HCT116 (cell line): ENCODE measurements at regions not wholly inside any gene's neighbourhood (a gene's known extent, or its start where the extent isn't known, plus 50 kb on each side); places are given as distances from the start of the nearest gene placed in this dataset.
"Not testable (repeated sequence)": the region's sequence is repeated elsewhere in the genome, so short reads cannot be mapped to it uniquely, and the experiment has no call there.

ENCODE experiments used
- ATAC-seq: fragments of 200-7000 bp; cut with Tn5 transposase; 2 replicates; pipeline ENCODE4 v1.9.1; 2020; ENCODE audit warnings: mild to moderate bottlenecking, moderate library complexity
- BruUV-seq: library from RNA; stranded (reverse); fragments of 400-500 nt; replicated peaks from 2 replicates; lab custom pipeline; 2021; lab: Mats Ljungman, UMichigan
- CTCF ChIA-PET: fragments of 300-600 bp; sonication (Branson Sonifier 250); formaldehyde crosslinking; loops from one replicate; lab custom pipeline; 2021; ENCODE audit warnings: antibody characterized with exemption; lab: Charles Lee
- POLR2A ChIA-PET: fragments of 300-600, 350-600 bp; sonication (Branson Sonifier 250); formaldehyde crosslinking; loops from one replicate; lab custom pipeline; 2021; ENCODE audit warnings: antibody characterized with exemption; lab: Charles Lee
- RAD21 ChIA-PET, 2 experiments: fragments of 300-600 bp; sonication (Branson Sonifier 250); formaldehyde crosslinking; loops; one replicate each; lab custom pipeline; 2023; ENCODE audit warnings: low total read pairs in 2 of 2; ENCODE audit not compliant: uncharacterized antibody in 2 of 2, unreplicated experiment in 2 of 2, low non-redundant PET in 1 of 2; lab: Charles Lee
- DNase-seq: peaks from one replicate; pipeline ENCODE4 v3.0.0-alpha.2; 2010; ENCODE audit warnings: low read depth, low spot score
- H2AFZ ChIP-seq: fragments of 200-600 bp; shearing (Covaris generic), sonication (generic); 2 replicates; pipeline ENCODE4 v1.6.1; 2017; ENCODE audit warnings: low read depth, mixed run types, mixed read lengths, antibody characterized with exemption, low read length; ENCODE audit not compliant: poor library complexity, severe bottlenecking
- H3K27ac ChIP-seq: 2 replicates; pipeline ENCODE4 v1.5.1; 2012; ENCODE audit warnings: low read depth, low read length
- H3K27me3 ChIP-seq: fragments of 200-600 bp; sonication (generic); 2 replicates; pipeline ENCODE4 v1.6.1; 2016; ENCODE audit warnings: mixed run types, low read length, mixed read lengths; ENCODE audit not compliant: insufficient read depth
- H3K36me3 ChIP-seq, 2 experiments: fragments of 200-500 bp in 1 of 2; fragments of 200-600 bp in 1 of 2; sonication (Bioruptor generic) in 1 of 2; sonication (generic) in 1 of 2; 2 replicates each; pipeline versions ENCODE4 v1.5.1 to v1.6.1; 2014 to 2016; ENCODE audit warnings: low read length in 2 of 2, inconsistent platforms in 1 of 2, mixed read lengths in 1 of 2, mixed run types in 1 of 2; ENCODE audit not compliant: insufficient read depth in 2 of 2, control insufficient read depth in 1 of 2
- H3K4me1 ChIP-seq, 2 experiments: fragments of 200-600 bp in 1 of 2; sonication (generic) in 1 of 2; 2 replicates each; pipeline versions ENCODE4 v1.5.1 to v1.6.1; 2012 to 2017; ENCODE audit warnings: low read length in 2 of 2, inconsistent platforms in 1 of 2, mild to moderate bottlenecking in 1 of 2, mixed read lengths in 1 of 2, mixed run types in 1 of 2, moderate library complexity in 1 of 2; ENCODE audit not compliant: insufficient read depth in 2 of 2, control insufficient read depth in 1 of 2
- H3K4me2 ChIP-seq: fragments of 200-600 bp; sonication (generic); 2 replicates; pipeline ENCODE4 v1.6.1; 2017; ENCODE audit warnings: mixed run types, low read length, mixed read lengths
- H3K4me3 ChIP-seq, 2 experiments: fragments of 200-600 bp in 1 of 2; sonication (generic) in 1 of 2; replicated peaks in 1 of 2; 2 replicates each; pipeline ENCODE4 v1.5.1; 2011 to 2016; ENCODE audit warnings: low read length in 2 of 2, control low read depth in 1 of 2, low read depth in 1 of 2, mild to moderate bottlenecking in 1 of 2, mixed read lengths in 1 of 2, mixed run types in 1 of 2
- H3K79me2 ChIP-seq: fragments of 200-600 bp; sonication (generic); 2 replicates; pipeline ENCODE4 v1.6.1; 2017; ENCODE audit warnings: mild to moderate bottlenecking, mixed run types, low read length, moderate library complexity, mixed read lengths; ENCODE audit not compliant: insufficient read depth
- H3K9ac ChIP-seq: fragments of 200-600 bp; sonication (generic); 2 replicates; pipeline ENCODE4 v1.6.1; 2016; ENCODE audit warnings: low read length, mixed read lengths
- H3K9me2 ChIP-seq: fragments of 200-600 bp; sonication (generic), shearing (Covaris generic); 2 replicates; pipeline ENCODE4 v1.6.1; 2017; ENCODE audit warnings: mixed run types, mild to moderate bottlenecking, moderate library complexity; ENCODE audit not compliant: insufficient read depth
- H3K9me3 ChIP-seq, 2 experiments: fragments of 200-500 bp in 1 of 2; fragments of 200-600 bp in 1 of 2; sonication (Bioruptor generic) in 1 of 2; sonication (generic) in 1 of 2; 2 replicates each; pipeline ENCODE4 v1.6.1; 2014 to 2017; ENCODE audit warnings: low read length in 2 of 2, mixed read lengths in 2 of 2, inconsistent platforms in 1 of 2, low read depth in 1 of 2, mild to moderate bottlenecking in 1 of 2, mixed run types in 1 of 2, moderate library complexity in 1 of 2; ENCODE audit not compliant: control insufficient read depth in 1 of 2, insufficient read depth in 1 of 2
- H4K20me1 ChIP-seq: fragments of 200-600 bp; sonication (generic), shearing (Covaris generic); 2 replicates; pipeline ENCODE4 v1.6.1; 2017; ENCODE audit warnings: mixed run types, mild to moderate bottlenecking, moderate library complexity; ENCODE audit not compliant: insufficient read depth
- EGR1 ChIP-seq: IDR thresholded peaks from 2 replicates; pipeline ENCODE4 v1.6.1; 2012; ENCODE audit warnings: low read depth
- EZH2phosphoT487 ChIP-seq: fragments of 200-600 bp; IDR thresholded peaks from 2 replicates; pipeline ENCODE4 v1.6.1; 2018; ENCODE audit warnings: antibody characterized with exemption, borderline replicate concordance
- POLR2A ChIP-seq: IDR thresholded peaks from 2 replicates; pipeline ENCODE4 v1.7.0; 2011; ENCODE audit warnings: borderline replicate concordance; ENCODE audit not compliant: insufficient read depth, insufficient read length; ENCODE audit errors: extremely low read depth
- POLR2AphosphoS5 ChIP-seq: IDR thresholded peaks from 2 replicates; pipeline ENCODE4 v1.6.1; 2011; ENCODE audit warnings: mild to moderate bottlenecking, low read depth, low read length, moderate library complexity
- SIN3A ChIP-seq: IDR thresholded peaks from 2 replicates; pipeline ENCODE4 v1.6.1; 2012; ENCODE audit warnings: low read depth
- SP1 ChIP-seq: IDR thresholded peaks from 2 replicates; pipeline ENCODE4 v1.6.1; 2012; ENCODE audit warnings: low read depth
- TCF7L2 ChIP-seq: IDR thresholded peaks from 2 replicates; pipeline ENCODE4 v1.7.0; 2011; ENCODE audit warnings: borderline replicate concordance, inconsistent platforms; ENCODE audit not compliant: insufficient read depth, insufficient read length; ENCODE audit errors: extremely low read depth
- YY1 ChIP-seq: IDR thresholded peaks from 2 replicates; pipeline ENCODE4 v1.6.1; 2011; ENCODE audit warnings: low read length, low read depth, moderate library complexity, mild to moderate bottlenecking; ENCODE audit not compliant: insufficient replicate concordance; ENCODE audit errors: extremely low read depth
- ZBTB33 ChIP-seq: IDR thresholded peaks from 2 replicates; pipeline ENCODE4 v1.6.1; 2011; ENCODE audit warnings: mild to moderate bottlenecking, low read length, moderate library complexity; ENCODE audit not compliant: insufficient replicate concordance; ENCODE audit errors: extremely low read depth
- ZFX ChIP-seq: fragments of 450-650 bp; IDR thresholded peaks from 2 replicates; pipeline ENCODE4 v1.6.1; 2017
- ZNF274 ChIP-seq: fragments of 200-500 bp; sonication (Bioruptor generic); IDR thresholded peaks from 2 replicates; pipeline ENCODE4 v1.6.1; 2014; ENCODE audit warnings: mild to moderate bottlenecking, low read depth, low read length, inconsistent platforms
- intact Hi-C: fragments of 100-400 bp; cut with micrococcal nuclease; formaldehyde crosslinking; loops from 2 replicates; pipeline ENCODE4 v1.10.0; 2022

- RAD21 ChIA-PET: no interaction called here
- Histone ChIP-seq H4K20me1 (no peaks in the 10 kb centered on the region), H3K27ac (no peak overlapping the region), H3K36me3 (no peaks in the 10 kb centered on the region), H3K9me3 (no peaks in the 10 kb centered on the region), H2AFZ (no peak overlapping the region), H3K4me3 (no peak overlapping the region), H3K4me1 (no peaks in the 10 kb centered on the region), H3K79me2 (no peaks in the 10 kb centered on the region), H3K27me3 (peaks cover 17% of the 10 kb centered on the region; the same call in 1 of the 2 replicates), H3K9me2 (no peaks in the 10 kb centered on the region), H3K4me2 (no peak overlapping the region), H3K9ac (no peak overlapping the region)
- ATAC-seq (no peak), DNase-seq (no peak)
- BruUV-seq: no TSS peak
- no peak for TF ChIP-seq EGR1
- TF ChIP-seq ZNF274: no peak
- no peak for TF ChIP-seq SP1
- no peak for TF ChIP-seq SIN3A
- no peak for TF ChIP-seq EZH2phosphoT487
- no peak for TF ChIP-seq YY1
- TF ChIP-seq TCF7L2: no peak
- no peak for TF ChIP-seq POLR2AphosphoS5
- no peak for TF ChIP-seq POLR2A
- TF ChIP-seq ZBTB33: no peak
- TF ChIP-seq ZFX: no peak
- POLR2A ChIA-PET: no interaction called here
- CTCF ChIA-PET: no interaction called here
- intact Hi-C loops: no loop called here
These were observed 161.3 kb upstream of the CAND1 start for GRCh38 chr12:67107751-67108269.

GRCh38 chr12:67110345-67110744, 158.8 kb upstream of the CAND1 start:
- CTCF ChIA-PET, H3K9me2 ChIP-seq, intact Hi-C loops, H3K9me3 ChIP-seq, DNase-seq, ATAC-seq, H3K4me1 ChIP-seq, H3K27ac ChIP-seq, H3K9ac ChIP-seq, H3K79me2 ChIP-seq, H3K36me3 ChIP-seq, RAD21 ChIA-PET, H4K20me1 ChIP-seq, H3K27me3 ChIP-seq, H2AFZ ChIP-seq, BruUV-seq, POLR2A ChIA-PET, H3K4me3 ChIP-seq, H3K4me2 ChIP-seq: not testable (repeated sequence)
